Liver (tissue), 8 donors: ENCODE measurements at regions not wholly inside any gene's neighbourhood (a gene's known extent, or its start where the extent isn't known, plus 50 kb on each side); places are given as distances from the start of the nearest gene placed in this dataset.

Source experiments
- DNase-seq: peaks from one replicate; pipeline ENCODE4 v3.0.0-alpha.2; 2017; ENCODE audit warnings: low spot score
- H3K27ac ChIP-seq, 2 donors: one replicate each; pipeline ENCODE4 v1.7.0; 2013; ENCODE audit warnings: inconsistent platforms in 2 of 2, low read length in 2 of 2, control low read depth in 1 of 2, low read depth in 1 of 2, mild to moderate bottlenecking in 1 of 2
- H3K27me3 ChIP-seq, 4 donors: one replicate each; pipeline versions ENCODE4 v1.6.1 to v1.7.0; 2013; ENCODE audit warnings: low read length in 3 of 4, inconsistent platforms in 1 of 4, mild to moderate bottlenecking in 1 of 4, moderate library complexity in 1 of 4; ENCODE audit not compliant: control insufficient read depth in 4 of 4, insufficient read depth in 4 of 4
- H3K36me3 ChIP-seq, 4 donors: one replicate each; pipeline versions ENCODE4 v1.6.1 to v1.7.0; 2013; ENCODE audit warnings: low read length in 3 of 4, mild to moderate bottlenecking in 3 of 4, low read depth in 1 of 4, moderate library complexity in 1 of 4; ENCODE audit not compliant: control insufficient read depth in 4 of 4, insufficient read depth in 3 of 4
- H3K4me1 ChIP-seq, 4 donors: one replicate each; pipeline versions ENCODE4 v1.6.1 to v1.7.0; 2013; ENCODE audit warnings: low read length in 3 of 4, mild to moderate bottlenecking in 3 of 4, moderate library complexity in 1 of 4; ENCODE audit not compliant: control insufficient read depth in 4 of 4, insufficient read depth in 4 of 4
- H3K4me3 ChIP-seq, 3 donors: one replicate each; pipeline versions ENCODE4 v1.6.1 to v1.7.0; 2013; ENCODE audit warnings: low read length in 3 of 3, control low read depth in 1 of 3, low read depth in 1 of 3, mild to moderate bottlenecking in 1 of 3
- H3K9ac ChIP-seq, 2 donors: one replicate each; pipeline ENCODE4 v1.7.0; 2013; ENCODE audit warnings: low read length in 2 of 2, mild to moderate bottlenecking in 2 of 2, moderate library complexity in 2 of 2, control low read depth in 1 of 2, low read depth in 1 of 2
- H3K9me3 ChIP-seq, 4 donors: one replicate each; pipeline versions ENCODE4 v1.6.1 to v1.7.0; 2013; ENCODE audit warnings: low read length in 3 of 4; ENCODE audit not compliant: control insufficient read depth in 4 of 4
- EGR1 ChIP-seq, 2 donors: IDR thresholded peaks; 2 replicates each; pipeline ENCODE4 v1.6.1; 2016 to 2018; ENCODE audit warnings: antibody characterized with exemption in 2 of 2, low read depth in 2 of 2
- FOXA1 ChIP-seq: IDR thresholded peaks from 2 replicates; pipeline ENCODE4 v1.6.1; 2016; ENCODE audit warnings: antibody characterized with exemption
- FOXA2 ChIP-seq: IDR thresholded peaks from 2 replicates; pipeline ENCODE4 v1.6.1; 2016; ENCODE audit warnings: antibody characterized with exemption
- GABPA ChIP-seq, 2 donors: IDR thresholded peaks in 1 of 2; conservative IDR thresholded peaks in 1 of 2; 2 replicates each; pipeline ENCODE4 v1.6.1; 2016; ENCODE audit warnings: antibody characterized with exemption in 2 of 2, mild to moderate bottlenecking in 1 of 2, moderate library complexity in 1 of 2
- HNF4A ChIP-seq, 2 donors: conservative IDR thresholded peaks; 2 replicates each; pipeline ENCODE4 v1.6.1; 2016; ENCODE audit warnings: antibody characterized with exemption in 2 of 2, mild to moderate bottlenecking in 2 of 2
- HNF4G ChIP-seq: IDR thresholded peaks from 2 replicates; pipeline ENCODE4 v1.6.1; 2016; ENCODE audit warnings: antibody characterized with exemption
- JUND ChIP-seq, 2 donors: IDR thresholded peaks; 2 replicates each; pipeline ENCODE4 v1.6.1; 2016; ENCODE audit warnings: antibody characterized with exemption in 2 of 2
- NR2F2 ChIP-seq: IDR thresholded peaks from 2 replicates; pipeline ENCODE4 v1.6.1; 2016; ENCODE audit warnings: antibody characterized with exemption
- RAD21 ChIP-seq, 2 donors: IDR thresholded peaks; 2 replicates each; pipeline ENCODE4 v1.6.1; 2016; ENCODE audit warnings: antibody characterized with exemption in 2 of 2, mild to moderate bottlenecking in 2 of 2
- RXRA ChIP-seq, 2 donors: IDR thresholded peaks; 2 replicates each; pipeline ENCODE4 v1.6.1; 2017 to 2018; ENCODE audit warnings: antibody characterized with exemption in 2 of 2, mild to moderate bottlenecking in 1 of 2
- SP1 ChIP-seq: IDR thresholded peaks from 2 replicates; pipeline ENCODE4 v1.6.1; 2018; ENCODE audit warnings: antibody characterized with exemption, mild to moderate bottlenecking
- TAF1 ChIP-seq: conservative IDR thresholded peaks from 2 replicates; pipeline ENCODE4 v1.6.1; 2016; ENCODE audit warnings: antibody characterized with exemption, mild to moderate bottlenecking
- YY1 ChIP-seq: IDR thresholded peaks from 2 replicates; pipeline ENCODE4 v1.6.1; 2016; ENCODE audit warnings: antibody characterized with exemption, mild to moderate bottlenecking
- WGBS: extraction: QIAGEN DNeasy Blood & Tissue Kit; methylation state at CpG from one replicate; pipeline ENCODE4 v1.1.7; 2013; 5-methylcytosine and 5-hydroxymethylcytosine counted together
- TF ChIP-seq, protein P1 (sequence below): IDR thresholded peaks from 2 replicates; pipeline ENCODE4 v1.6.1; 2016; ENCODE audit warnings: antibody characterized with exemption, mild to moderate bottlenecking
- TF ChIP-seq, protein P2 (sequence below): IDR thresholded peaks from 2 replicates; pipeline ENCODE4 v1.6.1; 2016; ENCODE audit warnings: antibody characterized with exemption
- TF ChIP-seq, protein P3 (sequence below): IDR thresholded peaks from 2 replicates; pipeline ENCODE4 v1.6.1; 2016; ENCODE audit warnings: antibody characterized with exemption
- TF ChIP-seq, protein P4 (sequence below): IDR thresholded peaks from 2 replicates; pipeline ENCODE4 v1.6.1; 2016; ENCODE audit warnings: antibody characterized with exemption
- TF ChIP-seq, protein P5 (sequence below): fragments of 150-350 bp; IDR thresholded peaks from 2 replicates; pipeline ENCODE4 v1.5.1; 2017; ENCODE audit warnings: improper control_type of control experiment, low read depth, low read length; ENCODE audit not compliant: missing input control
- donor health status: healthy.
- donor health status: healthy.
- donor health status: healthy.
- donor health status: healthy.
- donor health status: healthy.

DNA sequence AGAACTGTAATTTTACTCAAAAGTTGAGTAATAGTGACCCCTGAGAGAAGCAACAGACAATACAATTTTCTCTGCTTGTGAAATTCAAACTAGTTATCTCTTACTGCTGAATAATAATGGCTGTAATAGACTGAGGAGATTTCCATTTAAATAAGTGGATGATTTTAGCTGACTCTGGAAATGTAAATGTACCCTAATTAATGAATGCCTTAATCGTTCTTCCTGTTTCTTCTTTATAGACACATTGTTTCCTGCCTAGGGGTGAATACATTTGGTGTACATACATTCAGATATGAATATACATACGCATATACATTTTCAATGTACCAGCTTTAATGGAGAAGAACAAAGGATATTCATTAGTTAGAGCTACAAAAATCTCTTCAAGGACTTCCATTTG is 611.9 kb downstream of the TFAP2B start:
- no peaks in the 10 kb centered on the region for H3K36me3 ChIP-seq
- H3K9me3 ChIP-seq, result no peaks in the 10 kb centered on the region
- no peak overlapping the region for H3K4me3 ChIP-seq
- no peak for TF ChIP-seq NR2F2
- no peak for TF ChIP-seq FOXA1
- TF ChIP-seq, protein P1, sequence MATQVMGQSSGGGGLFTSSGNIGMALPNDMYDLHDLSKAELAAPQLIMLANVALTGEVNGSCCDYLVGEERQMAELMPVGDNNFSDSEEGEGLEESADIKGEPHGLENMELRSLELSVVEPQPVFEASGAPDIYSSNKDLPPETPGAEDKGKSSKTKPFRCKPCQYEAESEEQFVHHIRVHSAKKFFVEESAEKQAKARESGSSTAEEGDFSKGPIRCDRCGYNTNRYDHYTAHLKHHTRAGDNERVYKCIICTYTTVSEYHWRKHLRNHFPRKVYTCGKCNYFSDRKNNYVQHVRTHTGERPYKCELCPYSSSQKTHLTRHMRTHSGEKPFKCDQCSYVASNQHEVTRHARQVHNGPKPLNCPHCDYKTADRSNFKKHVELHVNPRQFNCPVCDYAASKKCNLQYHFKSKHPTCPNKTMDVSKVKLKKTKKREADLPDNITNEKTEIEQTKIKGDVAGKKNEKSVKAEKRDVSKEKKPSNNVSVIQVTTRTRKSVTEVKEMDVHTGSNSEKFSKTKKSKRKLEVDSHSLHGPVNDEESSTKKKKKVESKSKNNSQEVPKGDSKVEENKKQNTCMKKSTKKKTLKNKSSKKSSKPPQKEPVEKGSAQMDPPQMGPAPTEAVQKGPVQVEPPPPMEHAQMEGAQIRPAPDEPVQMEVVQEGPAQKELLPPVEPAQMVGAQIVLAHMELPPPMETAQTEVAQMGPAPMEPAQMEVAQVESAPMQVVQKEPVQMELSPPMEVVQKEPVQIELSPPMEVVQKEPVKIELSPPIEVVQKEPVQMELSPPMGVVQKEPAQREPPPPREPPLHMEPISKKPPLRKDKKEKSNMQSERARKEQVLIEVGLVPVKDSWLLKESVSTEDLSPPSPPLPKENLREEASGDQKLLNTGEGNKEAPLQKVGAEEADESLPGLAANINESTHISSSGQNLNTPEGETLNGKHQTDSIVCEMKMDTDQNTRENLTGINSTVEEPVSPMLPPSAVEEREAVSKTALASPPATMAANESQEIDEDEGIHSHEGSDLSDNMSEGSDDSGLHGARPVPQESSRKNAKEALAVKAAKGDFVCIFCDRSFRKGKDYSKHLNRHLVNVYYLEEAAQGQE, result no peak
- TF ChIP-seq TAF1, result no peak
- TF ChIP-seq HNF4A (conservative IDR thresholded peaks at IDR 0.05), result no peak
- TF ChIP-seq, protein P2, sequence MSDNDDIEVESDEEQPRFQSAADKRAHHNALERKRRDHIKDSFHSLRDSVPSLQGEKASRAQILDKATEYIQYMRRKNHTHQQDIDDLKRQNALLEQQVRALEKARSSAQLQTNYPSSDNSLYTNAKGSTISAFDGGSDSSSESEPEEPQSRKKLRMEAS, result no peak
- no peak for TF ChIP-seq FOXA2
- no peak for TF ChIP-seq SP1
- no peak for TF ChIP-seq GABPA (IDR thresholded peaks at IDR 0.05 in 1 of 2, conservative IDR thresholded peaks at IDR 0.05 in 1 of 2)
- no peak for TF ChIP-seq YY1
- TF ChIP-seq, protein P3, sequence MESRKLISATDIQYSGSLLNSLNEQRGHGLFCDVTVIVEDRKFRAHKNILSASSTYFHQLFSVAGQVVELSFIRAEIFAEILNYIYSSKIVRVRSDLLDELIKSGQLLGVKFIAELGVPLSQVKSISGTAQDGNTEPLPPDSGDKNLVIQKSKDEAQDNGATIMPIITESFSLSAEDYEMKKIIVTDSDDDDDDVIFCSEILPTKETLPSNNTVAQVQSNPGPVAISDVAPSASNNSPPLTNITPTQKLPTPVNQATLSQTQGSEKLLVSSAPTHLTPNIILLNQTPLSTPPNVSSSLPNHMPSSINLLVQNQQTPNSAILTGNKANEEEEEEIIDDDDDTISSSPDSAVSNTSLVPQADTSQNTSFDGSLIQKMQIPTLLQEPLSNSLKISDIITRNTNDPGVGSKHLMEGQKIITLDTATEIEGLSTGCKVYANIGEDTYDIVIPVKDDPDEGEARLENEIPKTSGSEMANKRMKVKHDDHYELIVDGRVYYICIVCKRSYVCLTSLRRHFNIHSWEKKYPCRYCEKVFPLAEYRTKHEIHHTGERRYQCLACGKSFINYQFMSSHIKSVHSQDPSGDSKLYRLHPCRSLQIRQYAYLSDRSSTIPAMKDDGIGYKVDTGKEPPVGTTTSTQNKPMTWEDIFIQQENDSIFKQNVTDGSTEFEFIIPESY, result no peak
- no peak for TF ChIP-seq JUND (IDR thresholded peaks at IDR 0.05)
- TF ChIP-seq EGR1 (IDR thresholded peaks at IDR 0.05; ENCODE audit: low read depth in 2 of 2), result no peak
- TF ChIP-seq, protein P4, sequence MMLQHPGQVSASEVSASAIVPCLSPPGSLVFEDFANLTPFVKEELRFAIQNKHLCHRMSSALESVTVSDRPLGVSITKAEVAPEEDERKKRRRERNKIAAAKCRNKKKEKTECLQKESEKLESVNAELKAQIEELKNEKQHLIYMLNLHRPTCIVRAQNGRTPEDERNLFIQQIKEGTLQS, result no peak
- TF ChIP-seq RXRA (IDR thresholded peaks at IDR 0.05), result no peak
- TF ChIP-seq, protein P5, sequence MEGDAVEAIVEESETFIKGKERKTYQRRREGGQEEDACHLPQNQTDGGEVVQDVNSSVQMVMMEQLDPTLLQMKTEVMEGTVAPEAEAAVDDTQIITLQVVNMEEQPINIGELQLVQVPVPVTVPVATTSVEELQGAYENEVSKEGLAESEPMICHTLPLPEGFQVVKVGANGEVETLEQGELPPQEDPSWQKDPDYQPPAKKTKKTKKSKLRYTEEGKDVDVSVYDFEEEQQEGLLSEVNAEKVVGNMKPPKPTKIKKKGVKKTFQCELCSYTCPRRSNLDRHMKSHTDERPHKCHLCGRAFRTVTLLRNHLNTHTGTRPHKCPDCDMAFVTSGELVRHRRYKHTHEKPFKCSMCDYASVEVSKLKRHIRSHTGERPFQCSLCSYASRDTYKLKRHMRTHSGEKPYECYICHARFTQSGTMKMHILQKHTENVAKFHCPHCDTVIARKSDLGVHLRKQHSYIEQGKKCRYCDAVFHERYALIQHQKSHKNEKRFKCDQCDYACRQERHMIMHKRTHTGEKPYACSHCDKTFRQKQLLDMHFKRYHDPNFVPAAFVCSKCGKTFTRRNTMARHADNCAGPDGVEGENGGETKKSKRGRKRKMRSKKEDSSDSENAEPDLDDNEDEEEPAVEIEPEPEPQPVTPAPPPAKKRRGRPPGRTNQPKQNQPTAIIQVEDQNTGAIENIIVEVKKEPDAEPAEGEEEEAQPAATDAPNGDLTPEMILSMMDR, result no peak
- TF ChIP-seq HNF4G, result no peak
- no peak for TF ChIP-seq RAD21 (IDR thresholded peaks at IDR 0.05)
- WGBS, result 80% methylated on average over 2 of the region's 2 CpGs
- no peak overlapping the region for H3K9ac ChIP-seq
- H3K27me3 ChIP-seq, result no peaks in the 10 kb centered on the region
- no peaks in the 10 kb centered on the region for H3K4me1 ChIP-seq
- DNase-seq, result no peak
- H3K27ac ChIP-seq, result no peak overlapping the region

DNA sequence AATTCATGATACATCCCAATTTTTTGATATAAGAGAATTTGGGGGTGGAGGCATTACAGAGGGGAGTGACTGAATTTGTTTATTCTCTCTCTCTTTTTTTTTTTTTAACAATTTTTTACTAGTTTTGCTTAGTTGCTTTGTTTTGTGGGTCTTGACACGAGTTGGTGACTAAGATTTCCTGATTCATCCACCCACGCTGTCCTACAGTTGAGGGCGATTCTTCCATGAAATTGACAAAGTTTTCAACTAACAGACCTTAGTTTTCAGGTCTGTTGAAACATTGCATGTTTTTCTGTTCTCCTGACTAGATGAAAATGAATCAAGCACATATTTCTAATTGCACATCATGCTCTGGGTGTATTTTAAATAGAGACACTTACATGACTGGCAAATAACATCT is 613.8 kb downstream of the TFAP2B start:
- no peak for DNase-seq
- 81% methylated on average over 3 of the region's 3 CpGs for WGBS
- Histone ChIP-seq H3K4me1 (no peaks in the 10 kb centered on the region), H3K9ac (no peak overlapping the region), H3K36me3 (no peaks in the 10 kb centered on the region), H3K27ac (no peak overlapping the region), H3K9me3 (no peaks in the 10 kb centered on the region), H3K27me3 (no peaks in the 10 kb centered on the region), H3K4me3 (no peak overlapping the region)
- TF ChIP-seq, protein P3, result no peak
- TF ChIP-seq, protein P2, result no peak
